Endothelial cell of umbilical vein (primary cell): ENCODE measurements at regions not wholly inside any gene's neighbourhood (a gene's known extent, or its start where the extent isn't known, plus 50 kb on each side); places are given as distances from the start of the nearest gene placed in this dataset.

Experiments used
- BruUV-seq: library from RNA; stranded (reverse); fragments of 400-500 nt; replicated peaks from 2 replicates; lab custom pipeline; 2021; lab: Mats Ljungman, UMichigan
- CTCF ChIA-PET: fragments of 300-600, 350-600 bp; sonication (Branson Sonifier 250); formaldehyde crosslinking; loops from one replicate; lab custom pipeline; 2021; ENCODE audit warnings: antibody characterized with exemption, inconsistent platforms; lab: Charles Lee
- POLR2A ChIA-PET: fragments of 300-600, 350-600 bp; sonication (Branson Sonifier 250); formaldehyde crosslinking; loops from one replicate; lab custom pipeline; 2021; ENCODE audit warnings: antibody characterized with exemption, inconsistent platforms; lab: Charles Lee
- DNase-seq: peaks from one replicate; pipeline ENCODE4 v3.0.0-alpha.2; 2011; ENCODE audit warnings: low read depth, low spot score
- FAIRE-seq: peaks from 2 replicates; lab custom pipeline; 2011; peaks lifted over from hg19 to GRCh38; lab: Jason Lieb, UNC
- H2AFZ ChIP-seq: 2 replicates; pipeline ENCODE4 v1.6.0; 2012; ENCODE audit warnings: low read depth, low read length, control low read depth, inconsistent platforms
- H3K27ac ChIP-seq: 2 replicates; pipeline ENCODE4 v1.5.1; 2011; ENCODE audit warnings: low read depth, mild to moderate bottlenecking, control low read depth, low read length, moderate library complexity; ENCODE audit not compliant: insufficient read depth
- H3K27me3 ChIP-seq, 2 experiments: 2 replicates each; pipeline versions ENCODE4 v1.6.0 to v1.6.1; 2011; ENCODE audit warnings: low read length in 2 of 2, mixed read lengths in 1 of 2; ENCODE audit not compliant: control insufficient read depth in 2 of 2, insufficient read depth in 2 of 2
- H3K36me3 ChIP-seq, 2 experiments: 2 replicates in 1 of 2; 3 replicates in 1 of 2; pipeline ENCODE4 v1.5.1; 2011; ENCODE audit warnings: low read length in 2 of 2, mild to moderate bottlenecking in 1 of 2, moderate library complexity in 1 of 2; ENCODE audit not compliant: control insufficient read depth in 2 of 2, insufficient read depth in 2 of 2; ENCODE audit errors: extremely low read depth in 1 of 2
- H3K4me1 ChIP-seq: 3 replicates; pipeline ENCODE4 v1.5.1; 2011; ENCODE audit warnings: mild to moderate bottlenecking, low read length; ENCODE audit not compliant: control insufficient read depth, insufficient read depth; ENCODE audit errors: extremely low read depth
- H3K4me2 ChIP-seq: 2 replicates; pipeline ENCODE4 v1.6.1; 2011; ENCODE audit warnings: low read length, control low read depth, mixed read lengths; ENCODE audit not compliant: insufficient read depth
- H3K4me3 ChIP-seq, 3 experiments: fragments of 200-600 bp in 1 of 3; sonication (generic), shearing (Covaris generic) in 1 of 3; replicated peaks in 1 of 3; 2 replicates each; pipeline ENCODE4 v1.5.1; 2011 to 2016; ENCODE audit warnings: control low read depth in 3 of 3, low read length in 3 of 3, mild to moderate bottlenecking in 2 of 3, inconsistent platforms in 1 of 3, low read depth in 1 of 3, moderate library complexity in 1 of 3; ENCODE audit not compliant: insufficient read depth in 1 of 3
- H3K79me2 ChIP-seq: 2 replicates; pipeline ENCODE4 v1.6.0; 2012; ENCODE audit warnings: low read length, inconsistent platforms; ENCODE audit not compliant: control insufficient read depth, insufficient read depth
- H3K9ac ChIP-seq: replicated peaks from 2 replicates; pipeline ENCODE3; 2011; ENCODE audit warnings: low read length, control low read depth; ENCODE audit not compliant: insufficient read depth; ENCODE audit errors: extremely low read depth
- H3K9me1 ChIP-seq: replicated peaks from 3 replicates; pipeline ENCODE4 v1.6.0; 2011; ENCODE audit warnings: mild to moderate bottlenecking, low read length; ENCODE audit not compliant: control insufficient read depth, insufficient read depth; ENCODE audit errors: extremely low read depth
- H3K9me3 ChIP-seq: replicated peaks from 2 replicates; pipeline ENCODE4 v1.5.1; 2012; ENCODE audit warnings: low read length, inconsistent platforms; ENCODE audit not compliant: control insufficient read depth, insufficient read depth
- H4K20me1 ChIP-seq: replicated peaks from 2 replicates; pipeline ENCODE3; 2011; ENCODE audit warnings: mild to moderate bottlenecking, low read length; ENCODE audit not compliant: control insufficient read depth, insufficient read depth; ENCODE audit errors: extremely low read depth
- CTCF ChIP-seq, 2 donors: IDR thresholded peaks; 1 replicate in 1 of 2; 2 replicates in 1 of 2; pipeline ENCODE4 v1.5.1; 2011; ENCODE audit warnings: low read length in 2 of 2, mild to moderate bottlenecking in 2 of 2, moderate library complexity in 2 of 2, control low read depth in 1 of 2, inconsistent platforms in 1 of 2, low read depth in 1 of 2; ENCODE audit not compliant: insufficient read depth in 1 of 2; ENCODE audit errors: extremely low read depth in 1 of 2
- EZH2 ChIP-seq: IDR thresholded peaks from 2 replicates; pipeline ENCODE4 v1.6.1; 2012; ENCODE audit warnings: borderline replicate concordance, low read depth, mild to moderate bottlenecking, moderate library complexity, low read length, inconsistent platforms; ENCODE audit not compliant: severe bottlenecking
- FOS ChIP-seq: IDR thresholded peaks from 2 replicates; pipeline ENCODE4 v1.6.1; 2011; ENCODE audit warnings: mild to moderate bottlenecking, low read length, moderate library complexity, borderline replicate concordance; ENCODE audit not compliant: insufficient read depth
- GATA2 ChIP-seq: IDR thresholded peaks from 2 replicates; pipeline ENCODE4 v1.7.0; 2011; ENCODE audit warnings: low read depth, mild to moderate bottlenecking, moderate library complexity, mixed read lengths, low read length; ENCODE audit not compliant: insufficient read length, insufficient read depth
- MAX ChIP-seq: IDR thresholded peaks from 2 replicates; pipeline ENCODE4 v1.6.1; 2011; ENCODE audit not compliant: insufficient read depth, insufficient read length
- MYC ChIP-seq: IDR thresholded peaks from one replicate; pipeline ENCODE4 v1.6.1; 2011; ENCODE audit warnings: mild to moderate bottlenecking, low read depth, low read length
- POLR2AphosphoS5 ChIP-seq: IDR thresholded peaks from 2 replicates; pipeline ENCODE4 v1.6.1; 2012; ENCODE audit warnings: low read depth, mild to moderate bottlenecking, control low read depth, low read length, moderate library complexity; ENCODE audit not compliant: insufficient read depth
- dilution Hi-C: fragments of 300-500 bp; cut with MboI; formaldehyde crosslinking; loops from one replicate; pipeline ENCODE4 v1.15.0; 2019; ENCODE audit warnings: low sequenced_read_pairs; ENCODE audit not compliant: extremely low pct_ligation_motif_present
- intact Hi-C: fragments of 100-400 bp; cut with micrococcal nuclease; formaldehyde crosslinking; loops from one replicate; pipeline ENCODE4 v1.10.0; 2022

- DNase-seq (no peak), FAIRE-seq (no peak)
- Histone ChIP-seq H3K27me3 (no peaks in the 10 kb centered on the region), H3K9ac (no peak overlapping the region), H3K9me1 (no peaks in the 10 kb centered on the region), H3K27ac (no peak overlapping the region), H3K4me1 (no peaks in the 10 kb centered on the region), H2AFZ (no peak overlapping the region), H4K20me1 (no peaks in the 10 kb centered on the region), H3K79me2 (no peaks in the 10 kb centered on the region), H3K4me3 (no peak overlapping the region), H3K9me3 (peaks cover 6% of the 10 kb centered on the region), H3K4me2 (no peak overlapping the region), H3K36me3 (no peaks in the 10 kb centered on the region)
- TF ChIP-seq GATA2 (no peak), MAX (no peak), EZH2 (no peak), CTCF (IDR thresholded peaks at IDR 0.05; ENCODE audit: extremely low read depth in 1 of 2, insufficient read depth in 1 of 2, low read depth in 1 of 2, low read length in 2 of 2) (no peak), MYC (no peak), POLR2AphosphoS5 (no peak), FOS (no peak)
- POLR2A ChIA-PET, result interaction anchor here (0.7 kb wide), 1 partner anchor 99 kb away, joined by 3 read pairs; no protein-coding TSS in a partner anchor
- CTCF ChIA-PET, result no interaction called here
- BruUV-seq, result no TSS peak
- dilution Hi-C loops (no loop called here), intact Hi-C loops (no loop called here)
Observed at GRCh38 chr6:14619419-14619781, 501.8 kb downstream of the CD83 start.
